NCI-H1417 treated with DMSO at 0.1 percent for 48 hours (cell line): ENCODE measurements at regions not wholly inside any gene's neighbourhood (a gene's known extent, or its start where the extent isn't known, plus 50 kb on each side); places are given as distances from the start of the nearest gene placed in this dataset.

Experiments
- DNase-seq: peaks from one replicate; lab custom pipeline; 2025; lab: John Stamatoyannopoulos, UW

DNA sequence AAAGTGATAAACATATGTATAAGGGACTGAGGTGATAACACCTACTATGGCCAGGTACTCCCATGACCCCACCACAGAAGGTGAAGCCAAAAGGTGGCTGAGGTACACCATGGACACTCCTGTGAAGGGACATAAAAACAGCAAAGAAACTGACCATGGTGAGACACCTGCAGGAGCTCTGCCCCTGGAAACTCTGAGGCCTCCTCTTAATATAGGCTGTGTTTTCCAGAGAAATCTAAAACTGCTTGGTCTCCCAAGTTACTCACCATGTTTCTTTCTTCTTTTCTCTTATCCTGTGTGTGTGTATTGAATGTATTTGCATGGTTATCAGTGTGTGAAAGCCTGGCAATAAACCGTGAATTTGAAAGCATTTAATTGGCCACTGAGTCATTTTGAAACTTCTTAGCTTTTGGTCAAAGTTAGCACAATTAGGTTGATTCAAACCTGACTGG is 739.3 kb upstream of the GCFC2 start:
- DNase-seq, result no peak

DNA sequence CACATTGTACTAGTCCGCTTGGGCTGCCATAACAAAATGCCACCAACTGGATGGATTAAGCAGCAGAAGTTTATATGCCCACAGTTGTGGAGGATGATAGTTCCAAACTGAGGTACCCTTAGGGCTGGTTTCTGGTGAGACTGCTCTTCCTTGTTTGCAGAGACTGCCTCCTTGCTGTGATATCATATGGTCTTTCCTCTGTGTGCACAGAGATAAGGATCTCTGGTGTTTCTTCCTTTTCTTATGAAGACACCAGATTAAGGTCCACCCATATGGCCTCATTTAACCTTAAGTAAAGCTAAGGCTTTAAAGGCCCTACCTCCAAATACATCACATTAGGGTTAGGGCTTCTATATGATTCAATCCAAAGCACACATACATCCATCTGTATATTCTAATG is 738.2 kb upstream of the GCFC2 start:
- no peak for DNase-seq

DNA sequence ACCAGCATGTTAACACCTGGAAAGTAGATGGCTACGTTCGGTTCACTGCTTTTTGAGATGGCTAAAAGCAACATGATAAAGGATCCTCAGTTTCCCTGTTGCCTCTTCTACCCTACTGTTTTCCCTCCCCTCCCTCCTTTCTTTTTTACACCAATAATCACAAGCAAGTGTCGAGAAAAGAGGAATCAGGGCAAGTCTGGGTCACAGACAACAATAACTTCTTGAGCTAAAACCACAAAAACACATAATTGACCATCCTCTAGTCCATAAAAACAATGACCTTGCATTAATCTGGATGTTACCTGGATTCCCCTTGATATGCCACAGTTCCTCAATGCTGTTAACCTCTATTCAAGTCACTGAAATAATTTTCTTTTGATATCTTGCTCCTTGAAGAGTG is 736.6 kb upstream of the GCFC2 start:
- DNase-seq, result no peak

DNA sequence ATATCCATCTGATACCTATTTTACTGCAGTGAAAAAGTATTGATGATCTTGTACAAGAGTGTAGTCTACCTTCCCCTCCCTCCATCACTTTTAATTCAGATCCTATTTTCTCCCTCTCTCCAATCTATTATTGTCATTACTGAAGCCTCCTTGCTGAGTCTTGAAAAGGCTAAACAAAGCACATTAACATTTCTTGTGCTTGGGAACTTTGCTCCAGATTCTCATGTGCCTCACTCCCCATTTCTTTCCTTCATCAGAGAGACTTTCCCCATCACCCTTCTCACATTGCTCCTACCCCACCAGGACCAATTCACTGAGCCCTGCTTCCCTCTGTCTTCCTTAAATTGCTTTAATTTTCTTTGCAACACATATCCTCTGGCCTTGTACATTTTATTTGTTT is 736.2 kb upstream of the GCFC2 start:
- no peak for DNase-seq

DNA sequence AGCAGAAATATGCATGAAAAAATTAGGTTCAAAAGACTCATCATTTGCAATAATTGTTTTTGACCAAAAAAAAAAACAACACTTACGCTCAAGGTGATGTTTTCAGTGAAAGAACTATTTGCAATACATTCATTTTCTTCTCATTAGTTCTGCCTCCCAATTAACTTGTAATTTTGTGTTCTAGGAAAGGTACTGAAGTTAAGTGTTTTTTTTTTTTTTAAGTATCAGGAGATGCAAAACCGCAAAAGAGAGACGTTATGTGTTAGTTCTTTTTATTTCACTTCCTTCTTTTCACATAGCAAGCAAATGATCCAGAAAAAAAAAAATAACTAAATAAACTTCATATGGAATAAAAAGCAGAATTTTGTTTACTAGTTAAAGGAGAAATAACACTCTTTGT is 735.2 kb upstream of the GCFC2 start:
- no peak for DNase-seq

DNA sequence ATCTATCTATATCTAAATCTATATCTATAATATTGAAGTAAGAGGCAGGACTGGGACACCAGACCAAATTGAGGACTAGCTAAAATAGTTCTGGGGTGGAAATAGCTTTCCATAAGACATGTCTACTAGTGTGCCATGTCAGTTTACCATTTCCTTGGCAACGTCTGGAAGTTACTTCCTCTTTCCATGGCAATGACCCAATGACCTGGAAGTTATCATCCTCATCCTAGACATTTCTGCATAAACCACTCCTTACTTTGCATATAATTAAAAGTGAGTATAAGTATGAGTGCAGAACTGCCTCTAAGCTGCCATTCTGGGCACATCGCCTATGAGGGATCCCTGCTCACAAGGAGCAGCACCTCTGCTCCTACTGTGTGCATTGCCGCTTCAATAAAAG is 734.0 kb upstream of the GCFC2 start:
- DNase-seq, result no peak

DNA sequence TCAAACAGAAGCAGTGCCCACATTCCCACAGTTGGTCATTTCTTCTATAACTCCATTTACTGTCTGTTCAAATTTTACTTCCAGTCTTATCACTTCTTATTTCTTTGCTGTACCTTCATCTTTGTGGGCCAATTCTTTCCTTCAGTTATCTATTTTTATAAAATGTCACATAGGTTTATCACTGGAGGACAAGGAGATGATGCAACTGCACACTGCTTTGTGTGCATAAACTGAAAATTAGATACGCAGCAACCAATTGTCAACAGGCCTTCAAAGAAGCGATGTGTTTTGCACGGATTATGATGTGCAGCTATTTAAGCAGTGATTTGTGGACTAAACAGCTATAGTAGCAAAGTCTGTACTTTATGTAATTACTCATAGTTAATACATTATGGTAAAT is 726.8 kb upstream of the GCFC2 start:
- no peak for DNase-seq

DNA sequence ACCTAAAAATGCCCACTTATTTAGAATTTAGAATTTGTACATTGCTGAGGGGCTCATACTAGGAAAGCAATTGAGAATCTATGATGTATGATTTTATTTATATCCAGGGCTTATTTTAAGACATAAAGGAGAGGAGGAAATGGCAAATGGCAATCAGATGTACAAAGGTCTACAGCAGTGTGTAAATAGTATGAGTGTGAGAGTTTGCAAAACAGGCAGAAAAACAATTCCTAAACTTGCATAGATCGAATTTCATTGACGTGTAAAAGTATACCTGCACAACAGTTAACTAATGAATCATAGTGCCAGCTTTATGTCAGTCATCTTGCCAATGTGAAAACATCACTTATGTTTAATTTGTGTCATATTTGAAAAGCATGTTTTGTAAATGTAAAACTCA is 718.7 kb upstream of the GCFC2 start:
- no peak for DNase-seq

DNA sequence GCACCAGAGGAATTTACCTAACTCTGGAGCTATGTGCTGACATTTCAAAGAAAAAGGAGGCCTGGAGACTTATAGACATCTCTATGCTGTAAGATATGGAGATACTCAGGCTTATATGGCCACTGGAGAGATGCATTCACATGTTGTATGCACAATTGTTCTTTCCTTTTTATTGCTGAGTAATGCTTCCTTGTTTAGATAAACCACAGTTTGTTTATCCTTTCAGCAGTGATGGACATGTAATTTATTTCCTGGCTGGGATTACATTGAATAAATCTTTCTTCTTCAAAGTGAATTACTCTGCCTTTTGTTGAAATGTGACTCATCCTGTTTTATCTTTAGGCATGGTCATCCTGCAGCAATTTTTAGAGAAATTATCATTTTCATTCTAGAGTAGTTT is 716.7 kb upstream of the GCFC2 start:
- DNase-seq, result no peak

DNA sequence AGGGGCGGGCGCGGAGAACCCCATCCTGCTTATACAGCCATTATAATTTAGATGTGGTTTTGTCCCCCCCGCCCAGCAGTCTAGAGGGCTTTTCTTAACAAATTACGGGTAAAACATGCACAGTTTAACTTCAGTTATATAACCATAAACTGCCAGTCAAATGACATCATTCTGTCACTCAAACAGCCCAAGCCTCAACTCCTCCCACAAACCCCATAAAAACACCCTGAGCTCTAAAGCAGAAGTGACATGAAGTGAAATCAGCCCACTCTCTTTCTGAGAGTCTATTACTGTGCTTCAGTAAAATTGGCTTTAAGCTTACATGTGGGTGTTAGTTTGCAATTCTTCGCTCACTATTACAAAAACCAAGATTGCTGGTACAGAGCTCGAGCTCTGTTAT is 705.1 kb upstream of the GCFC2 start:
- DNase-seq, result no peak

DNA sequence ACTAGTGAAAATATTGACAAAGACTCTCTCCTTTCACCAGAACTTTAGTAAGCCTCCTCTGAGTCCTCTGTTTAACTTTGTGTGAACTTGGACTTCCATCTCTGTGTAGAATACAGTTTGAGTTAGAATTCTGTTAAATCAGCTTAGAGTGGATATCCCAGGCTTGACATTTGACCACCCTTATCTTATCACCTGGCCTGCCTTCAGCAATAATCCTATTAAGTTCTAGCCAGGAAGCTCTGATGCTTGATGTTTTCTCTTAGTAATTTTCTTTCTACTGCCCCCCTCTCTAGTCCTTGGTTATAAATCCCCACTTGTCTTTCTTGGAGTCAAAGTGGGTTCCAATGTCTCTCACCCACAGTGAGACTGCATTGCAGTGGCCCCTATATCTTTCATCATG is 702.7 kb upstream of the GCFC2 start:
- DNase-seq, result no peak

DNA sequence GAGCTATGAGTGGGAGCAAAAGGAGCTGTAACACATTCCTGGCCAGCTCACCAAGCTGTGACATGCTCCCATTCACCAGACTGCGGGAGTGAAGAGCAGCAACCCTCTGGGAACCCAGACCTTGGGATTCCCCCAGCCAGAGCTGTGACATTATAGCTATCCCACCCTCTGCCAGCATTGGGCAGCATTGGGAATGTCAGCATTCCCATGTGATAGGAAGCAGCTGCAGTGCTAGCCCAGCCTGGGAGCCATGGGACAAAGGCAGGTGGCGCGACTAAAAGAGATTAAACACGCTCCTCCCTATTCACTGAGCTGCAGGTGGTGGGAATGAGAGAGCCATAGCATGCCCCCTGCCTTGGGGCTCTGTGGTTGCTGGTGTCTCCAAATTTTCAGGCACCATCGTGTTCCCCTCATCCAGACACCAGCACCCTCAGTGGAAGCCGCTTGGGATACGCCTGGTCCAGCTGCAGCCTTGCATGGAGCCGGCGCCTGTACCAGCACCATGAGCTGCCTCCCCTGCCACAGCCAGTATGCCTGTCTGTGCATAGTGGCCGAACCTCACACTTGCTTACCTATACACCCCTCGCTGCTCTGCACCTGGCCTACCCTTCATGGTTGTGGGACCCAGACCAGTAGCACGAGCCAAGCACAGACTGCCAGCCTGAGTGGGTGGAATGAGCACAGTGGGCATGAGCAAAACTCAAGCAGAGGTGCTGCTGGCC is 695.6 kb upstream of the GCFC2 start:
- DNase-seq, result no peak

DNA sequence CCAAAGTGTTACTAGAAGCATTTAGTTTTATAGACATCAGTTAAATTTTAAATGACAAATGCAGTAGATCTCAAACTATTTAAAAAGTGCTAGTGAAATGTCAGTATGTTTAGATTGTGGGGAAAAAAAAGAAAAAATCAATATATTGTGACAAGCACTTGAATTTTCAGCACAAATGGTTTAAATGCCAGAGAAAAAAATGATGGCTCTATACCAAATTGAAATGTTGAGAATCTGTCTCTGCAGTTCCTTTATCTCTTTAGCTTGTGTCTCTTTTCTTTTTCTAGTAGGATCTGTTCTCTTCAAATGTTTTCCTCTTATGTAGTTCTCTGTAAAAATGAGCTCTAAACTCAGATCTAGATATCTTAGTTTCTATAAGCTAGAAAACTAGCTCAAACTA is 682.6 kb upstream of the GCFC2 start:
- DNase-seq, result no peak

DNA sequence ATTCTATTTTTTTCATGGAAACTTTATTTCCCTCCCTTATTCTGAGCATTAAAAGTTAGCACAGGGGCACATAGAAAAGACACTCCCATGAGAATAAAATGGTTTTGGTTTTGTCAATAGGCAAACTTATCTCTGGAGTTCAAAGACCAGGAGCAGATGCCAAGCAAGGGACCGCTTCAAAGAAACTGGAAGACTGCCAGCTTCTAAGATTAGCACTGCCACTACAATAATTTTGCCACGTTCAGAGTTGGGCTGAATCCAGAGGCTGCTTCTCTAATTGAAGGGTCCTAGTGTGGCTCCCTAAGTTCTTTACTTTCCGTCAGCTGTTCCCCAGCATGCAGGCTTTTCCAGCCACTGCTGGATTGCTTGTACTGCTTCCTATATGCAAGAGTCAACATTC is 681.0 kb upstream of the GCFC2 start:
- DNase-seq, result no peak

DNA sequence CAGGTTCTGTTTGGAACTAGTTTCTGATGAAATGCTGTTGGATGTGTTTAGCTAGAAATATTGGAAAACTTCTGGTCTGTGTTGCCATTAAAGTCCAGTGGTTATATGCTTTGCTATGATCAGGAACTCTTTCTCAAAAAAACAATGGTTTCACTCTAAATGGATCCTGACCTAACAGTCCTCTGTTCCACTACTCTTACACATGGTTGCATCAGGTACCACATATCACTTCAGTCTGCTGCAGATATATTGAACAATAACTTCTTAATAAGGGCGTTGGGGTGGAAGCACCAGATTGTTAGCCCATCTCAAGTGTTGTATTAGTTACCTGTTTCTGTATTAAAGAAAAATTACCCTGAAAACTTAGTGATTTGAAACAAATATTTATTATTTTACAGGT is 676.6 kb upstream of the GCFC2 start:
- no peak for DNase-seq

DNA sequence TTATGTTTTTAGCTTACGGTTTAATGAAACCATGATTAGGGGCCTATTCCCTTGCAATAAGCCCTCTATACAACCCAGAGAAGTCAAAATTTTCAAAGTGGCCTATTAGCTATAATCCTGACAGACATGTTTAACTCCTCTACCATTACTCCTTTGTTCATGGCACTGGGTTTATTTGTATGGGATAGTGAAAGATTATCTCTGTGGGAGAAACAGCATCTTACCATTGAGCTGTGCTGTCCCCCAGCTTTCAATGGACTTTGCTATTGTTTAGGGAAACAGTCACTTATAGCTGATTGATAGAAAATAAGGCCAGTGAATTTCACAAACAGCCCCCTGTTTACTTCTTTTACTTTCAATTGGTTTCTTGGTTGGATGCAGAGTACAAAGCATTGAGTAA is 675.2 kb upstream of the GCFC2 start:
- no peak for DNase-seq

DNA sequence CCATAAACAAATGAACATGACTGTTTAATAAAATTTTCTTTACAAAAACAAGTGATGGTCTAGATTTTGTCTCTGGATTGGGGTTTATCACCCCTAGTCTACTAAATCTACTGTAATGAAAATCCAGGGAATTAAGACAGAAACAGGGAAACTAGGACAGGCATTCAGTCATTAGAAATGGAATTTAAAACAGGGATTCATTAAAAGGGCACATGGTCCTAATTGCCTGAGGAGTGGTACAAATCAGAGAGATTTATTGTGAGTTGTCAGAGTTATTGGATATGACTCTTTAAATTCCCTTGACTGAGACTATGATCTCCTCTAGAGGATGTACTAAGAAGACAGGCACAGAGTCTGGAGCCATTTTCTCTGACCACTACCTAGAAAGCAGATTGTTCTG is 670.9 kb upstream of the GCFC2 start:
- DNase-seq, result no peak

DNA sequence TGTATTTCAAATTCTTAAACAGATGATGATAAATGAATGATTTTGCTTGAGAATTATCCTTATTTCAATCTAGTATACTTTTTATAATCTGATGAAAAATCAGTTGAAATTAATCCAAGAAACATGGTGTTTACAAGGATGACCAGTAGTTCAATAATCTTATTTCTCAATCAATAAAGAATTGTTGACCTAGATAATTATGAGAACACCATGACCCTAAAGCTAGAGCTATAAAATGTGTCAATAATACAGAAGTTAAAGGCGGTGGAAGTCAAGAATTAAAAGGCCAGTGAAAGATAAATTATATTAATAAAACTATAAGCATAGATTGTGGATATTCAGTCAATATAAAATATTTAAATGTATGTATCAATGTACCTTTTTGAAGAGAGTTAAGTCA is 667.4 kb upstream of the GCFC2 start:
- DNase-seq, result no peak

DNA sequence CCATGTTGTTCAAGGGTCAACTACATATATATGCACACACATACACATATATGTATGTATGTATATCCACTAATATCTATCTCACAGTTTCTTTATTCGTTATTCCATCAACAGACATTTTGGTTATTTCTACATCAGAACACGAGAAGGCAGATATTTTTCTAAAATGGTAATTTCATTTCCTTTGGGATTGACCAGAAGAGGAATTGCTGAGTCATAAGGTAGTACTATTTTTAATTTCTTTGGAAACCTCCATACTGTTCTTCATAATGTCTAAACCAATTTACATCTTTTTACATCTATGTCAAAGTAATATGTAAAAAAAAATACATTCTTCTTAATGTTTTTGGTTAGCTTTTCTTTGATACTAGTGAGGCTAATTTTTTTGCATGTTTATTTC is 630.7 kb upstream of the GCFC2 start:
- DNase-seq, result no peak

DNA sequence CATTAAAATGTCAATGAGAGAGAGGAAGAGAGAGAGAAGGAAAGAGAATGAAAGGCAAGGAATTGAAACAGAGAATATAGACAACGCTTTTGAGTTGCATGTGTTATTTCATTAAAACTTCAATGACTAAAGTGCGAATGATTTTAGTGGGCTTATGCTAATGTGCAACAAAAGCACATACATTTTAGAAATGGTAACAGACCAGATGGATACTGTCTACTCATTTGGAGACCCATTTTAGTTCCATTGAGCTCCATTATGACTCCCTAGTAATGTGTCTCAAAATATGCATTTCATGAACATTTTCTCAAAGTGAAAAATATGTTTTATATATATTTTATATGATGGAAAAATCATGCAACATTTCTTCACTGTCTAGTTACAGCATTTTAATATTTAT is 622.2 kb upstream of the GCFC2 start:
- no peak for DNase-seq

DNA sequence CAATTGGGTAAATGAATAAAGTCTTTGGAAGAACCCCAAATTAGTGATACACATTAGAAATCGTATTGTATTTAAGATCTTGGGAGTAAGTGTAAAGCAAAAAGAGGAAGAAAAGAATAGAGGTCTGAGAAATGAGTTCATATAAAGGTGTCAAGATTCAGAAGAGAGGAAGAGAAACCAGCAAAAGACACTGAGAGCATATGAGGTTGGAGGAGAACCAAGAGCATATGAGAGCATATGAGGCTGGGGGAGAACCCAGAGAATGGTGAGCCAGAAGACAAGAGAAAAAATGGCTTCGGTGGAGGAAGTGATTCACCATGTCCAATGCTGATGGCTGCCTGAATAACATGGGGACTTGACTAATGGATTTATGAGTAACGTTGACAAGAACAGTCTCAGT is 620.1 kb upstream of the GCFC2 start:
- no peak for DNase-seq

DNA sequence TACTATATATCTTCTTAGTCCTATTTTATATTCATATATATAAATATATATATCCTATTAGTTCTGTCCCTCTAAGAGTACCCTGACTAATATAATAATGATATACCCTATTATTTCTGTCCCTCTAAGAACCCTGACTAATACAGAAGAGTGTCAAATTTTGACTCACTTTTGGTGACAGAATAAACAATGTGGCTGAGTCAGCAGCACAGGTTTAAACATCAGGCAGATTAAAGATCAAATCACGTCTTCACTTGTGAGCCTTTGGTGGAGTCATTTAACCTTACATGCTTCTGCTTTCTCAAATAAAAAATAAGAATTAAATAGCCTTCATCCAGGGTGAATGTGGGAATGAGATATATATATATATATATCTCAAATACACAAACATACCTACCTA is 615.9 kb upstream of the GCFC2 start:
- DNase-seq, result no peak

DNA sequence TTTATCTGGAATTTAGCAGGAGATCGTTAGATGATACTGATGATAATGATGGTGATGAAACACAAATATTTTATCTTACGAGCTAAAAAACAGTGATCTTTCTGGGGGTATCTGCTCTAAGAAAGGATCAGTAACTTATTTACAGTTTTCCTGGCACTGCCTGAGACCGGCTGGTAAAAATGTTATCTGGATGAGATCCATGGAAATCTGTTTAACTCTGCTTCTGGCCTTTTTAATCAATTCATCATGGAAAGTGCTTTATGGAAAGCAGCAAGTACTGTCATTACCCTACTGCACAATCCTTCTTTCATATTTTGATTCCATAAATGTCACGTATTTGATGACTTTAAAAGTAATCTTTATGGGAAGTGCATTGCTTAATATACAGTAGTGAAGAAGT is 612.7 kb upstream of the GCFC2 start:
- DNase-seq, result no peak

DNA sequence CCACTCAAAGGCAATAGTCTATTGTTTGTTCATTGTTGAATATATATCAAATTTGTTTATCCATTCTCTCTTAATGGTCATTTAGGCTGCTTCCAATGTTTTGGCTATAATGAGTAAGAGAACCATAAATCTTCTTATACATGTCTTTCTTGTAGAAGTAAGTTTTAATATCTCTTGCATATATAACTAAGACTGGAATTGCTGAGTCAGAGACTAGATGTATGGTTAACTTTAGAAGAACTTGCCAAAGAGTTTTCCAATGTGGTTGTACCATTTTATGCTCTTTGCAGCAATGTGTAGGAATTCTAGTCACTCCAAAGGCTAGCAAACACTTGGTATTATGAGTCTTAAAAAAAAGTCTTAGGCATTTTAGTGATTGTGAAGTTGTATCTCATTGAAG is 610.0 kb upstream of the GCFC2 start:
- no peak for DNase-seq

DNA sequence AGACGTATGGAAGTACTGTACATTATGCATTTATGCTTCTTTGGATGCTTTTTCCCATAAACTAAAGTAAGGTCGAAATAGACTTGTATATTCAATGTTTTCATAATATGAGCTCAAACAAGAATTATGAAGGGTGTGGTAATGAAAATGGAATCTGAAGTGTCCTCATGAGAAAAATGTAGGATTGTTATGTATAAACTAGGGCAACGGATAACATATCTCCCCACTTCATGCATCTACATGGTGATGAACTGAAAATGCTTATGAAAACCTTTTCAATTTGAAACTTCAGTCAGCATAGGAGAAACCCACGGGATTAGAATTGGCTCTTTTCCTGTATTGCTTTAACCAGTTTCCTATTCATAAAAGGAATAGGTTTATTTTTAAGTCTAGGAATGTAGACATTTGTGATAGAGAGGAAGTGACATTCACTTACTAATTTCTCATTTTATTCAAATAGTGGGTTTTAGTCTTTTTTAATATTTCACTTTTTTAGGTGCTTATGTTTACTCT is 608.2 kb upstream of the GCFC2 start:
- DNase-seq, result no peak
